Stimulated activated CD4-positive, alpha-beta T cell treated with anti-CD3 and anti-CD28 coated beads, Interleukin-15, amount 100 ng/mL, for 48 hours (primary cell): ENCODE measurements at regions not wholly inside any gene's neighbourhood (a gene's known extent, or its start where the extent isn't known, plus 50 kb on each side); places are given as distances from the start of the nearest gene placed in this dataset.
"Not testable (repeated sequence)": the region's sequence is repeated elsewhere in the genome, so short reads cannot be mapped to it uniquely, and the experiment has no call there.

Experiments used
- DNase-seq, 2 donors: peaks; one replicate each; pipeline ENCODE4 v3.0.0-alpha.2; 2020; ENCODE audit warnings: low read depth in 2 of 2

GRCh38 chr11:22567759-22568158, 57.9 kb downstream of the FANCF start:
- DNase-seq: no peak

GRCh38 chr11:22566293-22566692, 59.3 kb downstream of the FANCF start:
- DNase-seq: no peak

- DNase-seq: no peak
Measured at GRCh38 chr11:22561283-22561682, 64.3 kb downstream of the FANCF start.

DNA sequence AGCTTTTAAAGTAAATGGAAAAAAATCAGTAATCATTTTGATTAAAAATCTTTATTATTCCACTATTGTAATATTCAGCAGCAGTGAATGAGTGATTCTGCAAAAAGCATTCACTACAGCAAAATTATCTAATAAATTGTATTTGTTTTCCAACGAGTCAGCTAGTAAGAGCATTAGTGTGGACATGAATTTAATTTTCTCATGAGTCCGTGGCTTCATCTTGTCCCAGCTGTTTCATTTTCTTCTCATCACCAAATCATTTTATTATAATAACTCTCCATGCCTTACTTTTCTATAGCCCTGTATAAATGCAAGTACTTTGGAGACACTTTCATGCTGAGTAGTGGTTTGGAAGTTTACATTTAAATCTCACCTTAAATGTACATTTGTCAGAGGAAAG, 66.2 kb downstream of the FANCF start:
- no peak for DNase-seq

GRCh38 chr11:22558664-22559063, 67.0 kb downstream of the FANCF start:
- DNase-seq: no peak

GRCh38 chr11:22556381-22556780, 69.2 kb downstream of the FANCF start:
- no peak for DNase-seq

- DNase-seq: no peak
Measured at GRCh38 chr11:22555881-22556280, 69.7 kb downstream of the FANCF start.

DNA sequence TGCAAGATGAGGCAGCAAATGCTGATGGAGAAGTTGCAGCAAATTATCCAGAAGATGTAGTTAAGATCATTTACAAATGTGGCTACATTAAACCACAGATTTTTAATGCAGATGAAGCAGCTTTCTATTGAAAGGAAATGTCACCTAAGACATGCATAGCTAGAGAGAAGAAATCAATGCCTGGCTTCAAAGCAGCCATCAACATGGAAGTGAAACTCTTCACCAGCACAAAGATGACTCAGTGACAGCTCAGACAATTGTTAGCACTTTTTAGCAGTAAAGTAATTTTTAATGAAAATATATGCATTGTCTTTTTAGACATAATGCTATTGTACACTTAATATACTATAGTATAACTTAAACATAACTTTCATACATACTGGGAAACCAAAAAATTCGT, 71.4 kb downstream of the FANCF start:
- DNase-seq: no peak

DNA sequence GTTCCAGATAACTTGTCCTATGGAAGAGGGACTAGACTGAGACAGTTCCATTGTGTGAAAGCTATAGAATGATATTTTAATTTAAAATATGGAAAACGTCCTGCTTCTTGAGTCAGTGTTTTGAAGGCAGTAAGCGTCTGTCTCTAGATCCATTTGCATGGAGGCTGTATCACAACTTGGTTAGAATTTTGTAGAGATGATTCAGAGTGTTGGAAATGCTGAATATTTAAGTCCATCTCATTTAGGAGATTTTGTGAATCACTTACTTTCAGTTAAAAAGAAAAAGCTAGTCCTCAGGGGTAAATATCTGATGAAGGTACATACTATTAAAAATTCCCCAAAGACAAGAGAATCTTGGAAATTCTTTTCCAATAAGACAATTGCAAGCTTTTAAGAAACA, 72.7 kb downstream of the FANCF start:
- no peak for DNase-seq

DNA sequence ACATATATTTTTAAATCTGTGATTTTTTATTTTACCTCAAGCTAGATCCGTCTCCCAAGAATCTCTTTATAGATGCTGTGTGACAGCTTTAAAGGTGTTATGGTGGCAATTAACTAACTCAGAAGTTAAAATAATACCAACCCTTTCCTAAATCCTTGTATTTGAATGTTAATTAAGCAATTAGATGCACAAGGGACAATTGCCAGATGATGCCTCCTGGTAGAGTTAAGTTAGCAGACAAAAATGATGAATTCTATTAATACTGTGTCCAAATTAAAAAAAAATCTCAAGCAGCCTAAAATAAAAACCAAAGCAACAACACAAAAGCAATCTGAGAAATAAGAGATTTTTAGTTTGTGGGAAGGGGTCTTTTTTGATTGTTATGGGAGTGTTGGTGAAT, 78.9 kb downstream of the FANCF start:
- DNase-seq: no peak

DNA sequence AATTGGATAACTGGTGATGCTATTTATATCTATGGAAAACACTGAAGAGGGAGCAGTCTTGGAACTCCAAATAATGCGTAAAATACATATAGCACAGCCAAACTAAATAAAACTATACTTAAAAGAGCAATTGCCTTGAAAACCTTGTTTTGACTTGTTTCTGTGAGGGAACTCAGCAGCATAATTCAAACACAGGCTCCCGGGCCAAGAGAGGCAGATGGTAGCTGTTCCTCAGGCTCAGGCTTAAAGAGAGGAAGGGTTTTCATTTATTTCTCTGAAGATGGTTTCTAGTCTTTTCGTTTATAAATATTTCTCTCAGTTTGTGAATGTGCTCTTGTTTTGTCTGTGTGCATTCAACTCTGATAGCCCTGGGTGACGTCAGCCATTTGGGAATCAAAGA, 82.4 kb downstream of the FANCF start:
- no peak for DNase-seq

DNA sequence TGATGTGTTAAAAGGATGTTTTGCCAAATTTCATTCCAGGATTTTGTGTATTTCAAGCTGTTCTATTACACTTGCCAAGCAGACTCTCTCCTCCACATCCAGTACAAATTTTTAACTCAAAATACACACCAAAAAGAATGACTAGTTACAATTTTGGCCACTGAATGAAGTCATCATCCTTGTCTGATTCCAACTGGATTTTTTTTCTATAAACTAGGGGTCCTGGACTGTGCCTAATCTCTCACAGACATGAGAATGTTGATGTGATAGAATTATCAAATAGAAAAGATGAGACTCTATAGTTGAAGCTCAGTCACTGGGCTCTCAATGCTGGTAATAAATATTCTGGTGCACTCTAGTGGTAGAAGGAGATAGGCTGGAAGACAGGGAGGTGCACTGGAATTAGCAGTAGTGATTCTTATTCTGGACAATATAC, 85.8 kb downstream of the FANCF start:
- DNase-seq: no peak

DNA sequence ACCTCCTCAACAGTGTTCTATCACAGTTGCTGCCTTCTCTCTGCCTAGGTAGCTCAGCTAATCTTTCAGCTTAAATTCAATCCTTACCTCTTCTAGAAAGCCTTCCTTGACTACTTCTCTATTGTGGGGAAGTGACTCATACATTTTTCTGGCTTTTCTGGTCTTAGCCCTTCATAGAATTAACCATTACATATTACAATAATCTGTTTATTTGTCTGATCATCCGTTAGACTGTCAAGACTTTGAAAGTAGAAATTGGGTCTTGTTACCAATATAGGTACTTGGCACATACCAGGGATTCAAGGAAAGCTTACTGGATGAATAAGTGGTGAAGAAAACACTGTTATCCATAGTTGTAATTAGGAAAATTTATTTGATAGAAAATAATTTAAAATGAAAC, 89.6 kb downstream of the FANCF start:
- DNase-seq: no peak

DNA sequence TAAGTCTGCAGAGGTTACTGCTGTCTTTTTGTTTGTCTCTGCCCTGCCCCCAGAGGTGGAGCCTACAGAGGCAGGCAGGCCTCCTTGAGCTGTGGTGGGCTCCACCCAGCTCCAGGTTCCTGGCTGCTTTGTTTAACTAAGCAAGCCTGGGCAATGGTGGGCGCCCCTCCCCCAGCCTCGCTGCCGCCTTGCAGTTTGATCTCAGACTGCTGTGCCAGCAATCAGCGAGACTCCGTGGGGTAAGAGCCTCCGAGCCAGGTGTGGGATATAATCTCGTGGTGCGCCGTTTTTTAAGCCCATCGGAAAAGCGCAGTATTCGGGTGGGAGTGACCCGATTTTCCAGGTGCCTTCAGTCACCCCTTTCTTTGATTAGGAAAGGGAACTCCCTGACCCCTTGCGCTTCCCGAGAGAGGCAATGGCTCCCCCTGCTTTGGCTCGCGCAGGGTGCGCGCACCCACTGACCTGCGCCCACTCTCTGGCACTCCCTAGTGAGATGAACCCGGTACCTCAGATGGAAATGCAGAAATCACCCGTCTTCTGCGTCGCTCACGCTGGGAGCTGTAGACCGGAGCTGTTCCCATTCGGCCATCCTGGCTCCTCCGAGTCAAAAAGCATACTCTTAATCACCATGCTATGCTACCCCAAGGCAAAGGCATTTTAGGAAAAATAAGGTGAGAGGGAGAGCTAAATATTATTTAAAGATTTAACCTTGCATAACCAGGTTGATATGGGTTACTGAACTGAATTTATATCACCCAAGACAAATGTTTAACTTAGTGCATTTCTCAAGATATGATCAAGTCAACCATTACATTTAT, 96.8 kb downstream of the FANCF start:
- not testable (repeated sequence) for DNase-seq

DNA sequence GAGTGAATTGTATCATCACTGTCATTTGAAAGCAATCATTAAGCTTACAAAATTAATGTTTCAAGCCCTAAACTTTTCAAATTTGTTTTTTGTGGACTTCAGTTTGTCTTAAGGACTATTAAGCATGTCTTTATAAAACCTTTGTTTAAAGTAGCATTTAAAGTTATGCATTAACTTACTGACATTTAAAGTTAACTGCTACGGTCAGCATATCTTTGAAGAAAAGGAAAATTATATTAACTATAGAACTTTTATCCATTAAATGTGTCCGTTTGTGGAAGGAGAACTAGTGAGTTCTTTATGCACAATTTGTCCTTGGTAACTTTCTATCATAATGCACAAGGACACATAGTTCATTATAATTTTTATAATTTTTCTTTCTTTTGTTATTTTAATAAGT, 103.4 kb downstream of the FANCF start:
- DNase-seq: no peak

- no peak for DNase-seq
Measured at GRCh38 chr11:22521226-22521625, 104.4 kb downstream of the FANCF start.

GRCh38 chr11:22520521-22520920, 105.1 kb downstream of the FANCF start:
- DNase-seq: no peak

- not testable (repeated sequence) for DNase-seq
Measured at GRCh38 chr11:22518344-22518743, 107.3 kb downstream of the FANCF start.

DNA sequence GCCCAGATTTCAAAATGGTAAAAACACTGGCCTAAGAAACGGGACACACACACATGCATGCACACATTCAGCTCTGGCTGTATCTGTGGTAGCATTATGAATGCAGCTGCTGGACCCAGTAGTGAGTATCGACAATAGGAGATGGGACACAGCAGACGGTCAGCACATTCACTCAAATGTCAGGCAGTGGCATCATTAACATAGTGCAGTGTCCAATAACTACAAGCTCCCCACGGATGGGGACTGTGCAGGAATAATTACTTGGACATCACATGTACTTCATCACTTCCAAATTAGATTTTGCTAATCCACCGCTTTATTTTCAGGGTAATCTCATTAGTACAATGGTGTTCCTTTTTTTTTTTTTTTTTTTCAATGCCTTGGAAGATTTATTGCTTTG, 109.5 kb downstream of the FANCF start:
- DNase-seq: no peak

DNA sequence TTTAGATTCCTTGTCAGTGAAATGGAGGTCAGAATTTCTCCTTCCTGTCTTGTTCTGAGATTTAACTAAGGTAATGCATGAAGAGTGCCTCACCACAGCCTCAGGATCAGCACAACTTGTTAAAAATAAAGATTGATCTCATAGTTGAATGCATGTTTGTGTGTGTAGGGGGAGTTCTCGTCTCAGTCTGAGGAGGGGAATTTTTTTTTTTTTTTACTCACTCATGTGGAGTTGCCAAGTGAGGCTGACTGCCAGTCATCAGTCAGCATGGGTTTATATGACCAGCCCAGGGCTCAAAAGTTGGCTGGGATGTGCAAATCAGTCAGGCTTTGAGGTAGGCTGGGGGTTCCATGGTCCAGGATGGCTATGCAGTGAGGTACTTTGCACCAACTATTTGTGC, 113.2 kb downstream of the FANCF start:
- DNase-seq: no peak

- no peak for DNase-seq
Measured at GRCh38 chr11:22510741-22511140, 114.9 kb downstream of the FANCF start.

DNA sequence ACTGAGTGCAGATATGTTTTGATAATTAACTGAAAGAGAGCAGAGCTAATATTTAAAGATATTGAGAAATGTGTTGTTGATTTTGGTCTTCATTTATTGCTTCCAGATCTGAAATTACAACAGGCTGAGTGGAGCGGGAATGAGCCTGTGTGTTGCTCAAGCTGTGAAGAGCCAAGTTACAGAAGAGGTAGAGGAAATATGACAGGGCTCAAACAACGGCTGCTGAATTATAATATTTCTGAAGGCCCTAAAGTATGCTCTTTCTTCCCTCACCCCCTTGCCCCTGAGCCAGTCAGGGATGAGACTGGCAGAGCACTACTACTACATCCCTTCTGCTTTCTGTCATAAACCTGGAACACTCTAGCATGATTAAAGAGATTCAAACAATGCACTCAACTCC, 115.6 kb downstream of the FANCF start:
- DNase-seq: no peak

GRCh38 chr11:22508665-22509064, 117.0 kb downstream of the FANCF start:
- DNase-seq: no peak

- DNase-seq: no peak
Measured at GRCh38 chr11:22497474-22497873, 128.1 kb downstream of the FANCF start.
